Stimulated activated memory B cell treated with anti-CD40 and anti-IgM and Interleukin-4, amounts not matched to agents 10 μg/mL and 1 μg/mL and 100 μg/mL, for 72 hours (primary cell): ENCODE measurements at regions not wholly inside any gene's neighbourhood (a gene's known extent, or its start where the extent isn't known, plus 50 kb on each side); places are given as distances from the start of the nearest gene placed in this dataset.

Experiments used
- ATAC-seq: fragments of 150-1000 bp; cut with Tn5 transposase; 2 replicates; pipeline ENCODE4 v1.10.0; 2021
- H3K27ac Mint-ChIP-seq: one replicate; pipeline ENCODE4 v1.8.0; 2022; ENCODE audit warnings: mild to moderate bottlenecking, mixed read lengths
- H3K27me3 Mint-ChIP-seq: one replicate; pipeline ENCODE4 v1.8.0; 2022; ENCODE audit warnings: mixed read lengths
- H3K36me3 Mint-ChIP-seq: one replicate; pipeline ENCODE4 v1.8.0; 2022; ENCODE audit warnings: mixed read lengths
- H3K4me1 Mint-ChIP-seq: one replicate; pipeline ENCODE4 v1.8.0; 2022; ENCODE audit warnings: mixed read lengths
- H3K4me3 Mint-ChIP-seq: one replicate; pipeline ENCODE4 v1.8.0; 2022; ENCODE audit warnings: mild to moderate bottlenecking, moderate library complexity, mixed read lengths
- H3K9me3 Mint-ChIP-seq: one replicate; pipeline ENCODE4 v1.8.0; 2022; ENCODE audit warnings: mixed read lengths

DNA sequence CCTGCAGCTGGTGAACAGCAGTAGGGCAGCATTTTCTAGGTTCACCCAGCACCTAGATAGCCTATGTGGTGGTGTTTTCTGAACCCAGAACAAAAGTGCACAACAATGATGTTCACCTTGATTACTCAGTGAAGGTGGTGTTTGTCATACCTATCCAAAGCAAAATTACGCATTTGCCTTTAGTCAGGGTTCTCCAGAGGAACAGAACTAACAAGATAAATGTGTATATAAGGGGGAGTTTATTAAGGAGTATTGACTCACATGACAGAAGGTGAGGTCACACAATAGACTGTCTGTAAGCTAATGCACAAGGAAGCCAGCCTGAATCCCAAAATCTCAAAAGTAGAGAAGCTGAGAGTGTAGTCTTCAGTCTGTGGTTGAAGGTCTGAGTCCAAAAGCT lies 85.9 kb upstream of the NLGN4Y start:
- ATAC-seq = no peak
- Mint-ChIP-seq H3K27me3 (no peaks in the 10 kb centered on the region), H3K4me3 (no peak overlapping the region), H3K9me3 (no peaks in the 10 kb centered on the region), H3K36me3 (no peaks in the 10 kb centered on the region), H3K27ac (no peak overlapping the region), H3K4me1 (no peaks in the 10 kb centered on the region)

DNA sequence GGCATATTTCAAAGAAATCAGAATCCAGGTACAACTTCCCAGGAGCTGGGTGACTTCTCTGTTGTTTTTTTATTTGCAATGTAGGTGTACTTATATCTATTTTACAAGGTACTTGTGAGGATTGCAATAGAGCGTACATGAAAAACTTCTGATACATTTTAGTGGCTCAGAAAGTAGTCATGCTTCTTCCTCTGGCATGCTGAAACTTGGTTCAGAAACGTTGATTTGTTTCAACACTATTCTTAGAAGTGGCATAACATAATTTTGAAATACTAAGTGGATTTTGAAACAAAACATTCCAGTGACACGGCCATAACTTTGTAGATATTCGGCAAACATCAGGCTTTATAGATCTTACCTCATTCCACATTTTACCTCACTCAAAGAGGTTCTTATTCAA lies 79.8 kb upstream of the NLGN4Y start:
- Mint-ChIP-seq H3K27me3 (no peaks in the 10 kb centered on the region), H3K9me3 (no peaks in the 10 kb centered on the region)

DNA sequence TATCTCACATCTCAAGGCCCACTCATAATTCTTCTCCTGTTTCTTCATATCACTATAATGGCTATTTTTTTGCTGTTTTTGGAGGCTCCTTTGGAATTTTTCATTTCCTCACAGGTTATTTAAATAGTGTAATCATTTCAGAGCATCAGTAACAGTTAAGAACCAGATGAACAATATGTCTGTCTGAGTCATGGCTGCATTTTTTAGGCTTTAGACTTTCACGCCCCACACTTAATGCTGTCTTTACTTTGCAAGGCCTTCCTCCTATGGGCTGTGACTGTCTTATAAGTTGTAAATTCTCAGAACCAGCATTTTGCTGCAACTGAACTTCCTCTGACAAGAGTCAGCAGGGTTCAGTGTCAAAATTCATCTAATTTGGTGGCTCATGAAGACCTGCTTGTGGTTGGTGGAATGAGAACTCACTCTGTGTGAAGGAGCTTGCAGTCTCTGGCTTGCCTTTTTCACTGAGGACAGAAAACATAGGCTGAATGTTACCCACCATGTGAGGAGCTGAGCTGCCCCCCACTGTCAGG lies 56.1 kb upstream of the NLGN4Y start:
- Mint-ChIP-seq H3K4me3 (no peak overlapping the region), H3K4me1 (no peaks in the 10 kb centered on the region), H3K36me3 (no peaks in the 10 kb centered on the region), H3K27ac (no peak overlapping the region), H3K9me3 (no peaks in the 10 kb centered on the region), H3K27me3 (no peaks in the 10 kb centered on the region)
- ATAC-seq = no peak

More for the DNA sequence above, 79.8 kb upstream of the NLGN4Y start:
- H3K4me1 Mint-ChIP-seq = no peaks in the 10 kb centered on the region
- H3K4me3 Mint-ChIP-seq = no peak overlapping the region
- H3K27ac Mint-ChIP-seq = no peak overlapping the region
- H3K36me3 Mint-ChIP-seq = no peaks in the 10 kb centered on the region
- no peak for ATAC-seq

DNA sequence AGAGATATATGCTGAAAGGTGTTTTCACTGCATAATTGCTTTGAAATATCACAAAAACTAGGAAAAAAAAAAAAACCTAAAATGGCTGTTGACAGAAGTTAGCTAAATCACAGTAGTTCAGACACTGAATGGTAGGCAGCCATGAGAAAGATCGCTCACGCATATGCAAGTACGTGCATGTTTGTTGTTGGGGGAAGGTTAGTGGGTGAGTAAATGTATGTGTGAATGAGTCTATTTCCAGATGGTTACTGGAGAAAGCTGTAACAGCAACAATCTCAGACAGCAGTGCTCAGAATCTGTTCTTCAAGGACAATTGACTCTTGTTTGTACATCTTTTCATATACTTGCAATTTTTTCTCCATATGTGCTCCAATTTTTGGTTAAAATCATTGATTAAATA lies 51.9 kb upstream of the NLGN4Y start:
- Mint-ChIP-seq H3K9me3 (no peaks in the 10 kb centered on the region), H3K27ac (no peak overlapping the region), H3K27me3 (no peaks in the 10 kb centered on the region), H3K4me3 (no peak overlapping the region), H3K36me3 (no peaks in the 10 kb centered on the region), H3K4me1 (no peaks in the 10 kb centered on the region)
- ATAC-seq = no peak

DNA sequence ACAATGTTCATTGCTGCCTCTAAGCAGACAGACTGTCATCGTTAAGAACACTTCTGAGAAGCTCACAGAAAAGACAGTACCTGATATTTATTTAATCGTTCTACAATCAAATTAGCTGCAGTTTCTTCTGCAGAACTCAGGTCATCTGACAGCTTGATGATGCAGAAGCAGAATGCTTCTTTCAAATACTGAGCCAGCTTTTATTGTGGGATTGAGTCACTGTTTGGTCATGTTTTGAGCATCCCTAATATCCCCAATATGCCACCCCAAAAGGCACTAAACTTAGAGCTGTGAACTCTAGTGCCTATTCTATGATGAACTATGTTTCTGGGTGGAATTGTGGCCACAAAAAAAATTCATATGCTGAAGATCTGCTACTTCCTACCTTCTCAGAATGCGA lies 51.0 kb upstream of the NLGN4Y start:
- ATAC-seq = no peak
- no peaks in the 10 kb centered on the region for H3K4me1 Mint-ChIP-seq

More for the DNA sequence above, 51.0 kb upstream of the NLGN4Y start:
- Mint-ChIP-seq H3K9me3 (no peaks in the 10 kb centered on the region), H3K4me3 (no peak overlapping the region), H3K36me3 (no peaks in the 10 kb centered on the region), H3K27me3 (no peaks in the 10 kb centered on the region), H3K27ac (no peak overlapping the region)
